HL-60 (cell line): ENCODE measurements at regions not wholly inside any gene's neighbourhood (a gene's known extent, or its start where the extent isn't known, plus 50 kb on each side); places are given as distances from the start of the nearest gene placed in this dataset.

Experiments used
- DNase-seq, 2 experiments: peaks; one replicate each; pipeline ENCODE4 v3.0.0-alpha.2; 2010 to 2020; ENCODE audit warnings: low read depth in 1 of 2, low spot score in 1 of 2
- H3K27ac ChIP-seq: fragments of 250-450 bp; sonication (Bioruptor Pico); replicated peaks from 2 replicates; pipeline ENCODE4 v1.5.1; 2020; ENCODE audit warnings: mild to moderate bottlenecking, moderate library complexity
- H3K27me3 ChIP-seq: fragments of 250-450 bp; sonication (Bioruptor Pico); 2 replicates; pipeline ENCODE4 v1.5.1; 2021; ENCODE audit warnings: mild to moderate bottlenecking, moderate library complexity; ENCODE audit not compliant: insufficient read depth, poor library complexity, severe bottlenecking
- H3K4me3 ChIP-seq: replicated peaks from 2 replicates; pipeline ENCODE4 v1.5.1; 2011; ENCODE audit warnings: mild to moderate bottlenecking, control low read depth, low read length; ENCODE audit not compliant: insufficient read depth
- GABPA ChIP-seq: IDR thresholded peaks from 2 replicates; pipeline ENCODE4 v1.6.1; 2012; ENCODE audit warnings: low read depth
- POLR2AphosphoS5 ChIP-seq: IDR thresholded peaks from 2 replicates; pipeline ENCODE4 v1.6.1; 2012; ENCODE audit warnings: low read depth
- SPI1 ChIP-seq: IDR thresholded peaks from 2 replicates; pipeline ENCODE4 v1.6.1; 2012; ENCODE audit warnings: low read depth, mild to moderate bottlenecking, borderline replicate concordance
- TF ChIP-seq, protein P1 (sequence below): IDR thresholded peaks from 2 replicates; pipeline ENCODE4 v1.6.1; 2012; ENCODE audit warnings: low read depth; ENCODE audit not compliant: insufficient replicate concordance
- TF ChIP-seq, protein P2 (sequence below): IDR thresholded peaks from one replicate; pipeline ENCODE4 v1.5.1; 2011; ENCODE audit warnings: low read length, control low read depth, inconsistent platforms; ENCODE audit not compliant: insufficient read depth

DNA sequence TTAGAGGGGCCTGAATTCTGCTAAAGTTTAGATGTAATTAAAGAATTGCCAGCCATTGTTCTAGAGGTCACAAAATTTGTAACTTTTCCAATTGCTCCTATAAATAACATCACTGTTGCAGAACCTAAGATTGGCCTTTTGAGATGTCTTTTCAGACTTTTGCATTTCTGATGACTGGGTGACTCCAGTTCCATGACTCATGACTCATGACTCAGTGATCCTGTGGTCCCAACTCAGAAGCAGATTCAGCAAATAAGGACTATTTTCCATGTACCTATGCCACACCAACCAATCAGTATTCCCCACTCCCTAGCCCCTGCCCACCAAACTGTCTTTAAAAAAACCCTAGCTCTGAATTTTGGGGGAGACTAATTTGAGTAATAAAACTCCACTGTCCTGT is 740.9 kb downstream of the CDH8 start:
- DNase-seq = no peak
- Histone ChIP-seq H3K27ac (no peak overlapping the region), H3K27me3 (no peaks in the 10 kb centered on the region), H3K4me3 (no peak overlapping the region)
- TF ChIP-seq SPI1 (no peak), POLR2AphosphoS5 (no peak), GABPA (no peak)
- TF ChIP-seq, protein P1, sequence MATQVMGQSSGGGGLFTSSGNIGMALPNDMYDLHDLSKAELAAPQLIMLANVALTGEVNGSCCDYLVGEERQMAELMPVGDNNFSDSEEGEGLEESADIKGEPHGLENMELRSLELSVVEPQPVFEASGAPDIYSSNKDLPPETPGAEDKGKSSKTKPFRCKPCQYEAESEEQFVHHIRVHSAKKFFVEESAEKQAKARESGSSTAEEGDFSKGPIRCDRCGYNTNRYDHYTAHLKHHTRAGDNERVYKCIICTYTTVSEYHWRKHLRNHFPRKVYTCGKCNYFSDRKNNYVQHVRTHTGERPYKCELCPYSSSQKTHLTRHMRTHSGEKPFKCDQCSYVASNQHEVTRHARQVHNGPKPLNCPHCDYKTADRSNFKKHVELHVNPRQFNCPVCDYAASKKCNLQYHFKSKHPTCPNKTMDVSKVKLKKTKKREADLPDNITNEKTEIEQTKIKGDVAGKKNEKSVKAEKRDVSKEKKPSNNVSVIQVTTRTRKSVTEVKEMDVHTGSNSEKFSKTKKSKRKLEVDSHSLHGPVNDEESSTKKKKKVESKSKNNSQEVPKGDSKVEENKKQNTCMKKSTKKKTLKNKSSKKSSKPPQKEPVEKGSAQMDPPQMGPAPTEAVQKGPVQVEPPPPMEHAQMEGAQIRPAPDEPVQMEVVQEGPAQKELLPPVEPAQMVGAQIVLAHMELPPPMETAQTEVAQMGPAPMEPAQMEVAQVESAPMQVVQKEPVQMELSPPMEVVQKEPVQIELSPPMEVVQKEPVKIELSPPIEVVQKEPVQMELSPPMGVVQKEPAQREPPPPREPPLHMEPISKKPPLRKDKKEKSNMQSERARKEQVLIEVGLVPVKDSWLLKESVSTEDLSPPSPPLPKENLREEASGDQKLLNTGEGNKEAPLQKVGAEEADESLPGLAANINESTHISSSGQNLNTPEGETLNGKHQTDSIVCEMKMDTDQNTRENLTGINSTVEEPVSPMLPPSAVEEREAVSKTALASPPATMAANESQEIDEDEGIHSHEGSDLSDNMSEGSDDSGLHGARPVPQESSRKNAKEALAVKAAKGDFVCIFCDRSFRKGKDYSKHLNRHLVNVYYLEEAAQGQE = no peak
- TF ChIP-seq, protein P2, sequence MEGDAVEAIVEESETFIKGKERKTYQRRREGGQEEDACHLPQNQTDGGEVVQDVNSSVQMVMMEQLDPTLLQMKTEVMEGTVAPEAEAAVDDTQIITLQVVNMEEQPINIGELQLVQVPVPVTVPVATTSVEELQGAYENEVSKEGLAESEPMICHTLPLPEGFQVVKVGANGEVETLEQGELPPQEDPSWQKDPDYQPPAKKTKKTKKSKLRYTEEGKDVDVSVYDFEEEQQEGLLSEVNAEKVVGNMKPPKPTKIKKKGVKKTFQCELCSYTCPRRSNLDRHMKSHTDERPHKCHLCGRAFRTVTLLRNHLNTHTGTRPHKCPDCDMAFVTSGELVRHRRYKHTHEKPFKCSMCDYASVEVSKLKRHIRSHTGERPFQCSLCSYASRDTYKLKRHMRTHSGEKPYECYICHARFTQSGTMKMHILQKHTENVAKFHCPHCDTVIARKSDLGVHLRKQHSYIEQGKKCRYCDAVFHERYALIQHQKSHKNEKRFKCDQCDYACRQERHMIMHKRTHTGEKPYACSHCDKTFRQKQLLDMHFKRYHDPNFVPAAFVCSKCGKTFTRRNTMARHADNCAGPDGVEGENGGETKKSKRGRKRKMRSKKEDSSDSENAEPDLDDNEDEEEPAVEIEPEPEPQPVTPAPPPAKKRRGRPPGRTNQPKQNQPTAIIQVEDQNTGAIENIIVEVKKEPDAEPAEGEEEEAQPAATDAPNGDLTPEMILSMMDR = no peak

DNA sequence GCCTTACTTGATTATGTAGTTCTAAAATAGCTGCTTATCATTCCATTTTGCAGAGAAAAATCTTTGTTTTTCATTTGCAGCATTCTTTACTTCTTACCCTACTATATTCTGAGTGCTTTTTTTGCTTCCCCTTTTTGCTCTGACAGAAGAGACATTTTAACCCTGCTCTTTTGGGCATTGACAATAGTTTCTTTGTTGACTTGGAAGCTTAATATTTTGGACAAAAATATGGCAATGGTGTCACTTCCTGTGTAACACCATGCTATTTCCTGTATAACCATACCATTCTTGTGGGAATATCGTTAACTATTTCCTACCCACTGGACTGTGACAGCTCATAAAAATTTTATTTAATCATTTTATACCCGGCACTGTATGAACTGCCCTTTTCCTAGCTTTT is 747.1 kb downstream of the CDH8 start:
- no peak for TF ChIP-seq GABPA
- no peak for TF ChIP-seq SPI1
- TF ChIP-seq, protein P1 = no peak
- TF ChIP-seq, protein P2 = no peak
- no peak for TF ChIP-seq POLR2AphosphoS5
- no peak for DNase-seq

DNA sequence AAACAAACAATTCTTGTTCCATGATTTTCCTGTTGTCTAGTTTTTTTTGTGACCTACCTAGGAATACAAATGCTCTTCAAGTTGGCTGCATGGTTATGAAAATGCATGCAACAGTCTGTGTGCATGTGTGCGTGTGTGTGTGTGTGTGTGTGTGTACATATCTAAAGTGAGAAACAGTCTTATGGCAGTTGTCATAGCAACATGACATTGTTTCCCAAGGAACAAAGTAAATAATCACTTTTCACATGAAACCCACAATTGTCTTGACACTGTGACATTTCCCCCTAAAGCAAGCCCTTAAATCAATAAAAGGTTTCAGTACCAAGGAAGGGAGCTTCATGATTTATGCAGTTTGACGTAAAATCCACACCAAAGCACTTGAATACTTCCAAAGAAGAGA is 758.4 kb downstream of the CDH8 start:
- Histone ChIP-seq H3K4me3 (no peak overlapping the region), H3K27me3 (no peaks in the 10 kb centered on the region), H3K27ac (no peak overlapping the region)
- no peak for DNase-seq
- TF ChIP-seq SPI1 (no peak), GABPA (no peak), POLR2AphosphoS5 (no peak)
- TF ChIP-seq, protein P2 = no peak
- TF ChIP-seq, protein P1 = no peak

More for the DNA sequence above, 747.1 kb downstream of the CDH8 start:
- Histone ChIP-seq H3K27ac (no peak overlapping the region), H3K27me3 (no peaks in the 10 kb centered on the region), H3K4me3 (no peak overlapping the region)
